Liver (tissue), 8 donors: ENCODE measurements at regions not wholly inside any gene's neighbourhood (a gene's known extent, or its start where the extent isn't known, plus 50 kb on each side); places are given as distances from the start of the nearest gene placed in this dataset.

ENCODE experiments used
- DNase-seq: peaks from one replicate; pipeline ENCODE4 v3.0.0-alpha.2; 2017; ENCODE audit warnings: low spot score
- H3K27ac ChIP-seq, 2 donors: one replicate each; pipeline ENCODE4 v1.7.0; 2013; ENCODE audit warnings: inconsistent platforms in 2 of 2, low read length in 2 of 2, control low read depth in 1 of 2, low read depth in 1 of 2, mild to moderate bottlenecking in 1 of 2
- H3K27me3 ChIP-seq, 4 donors: one replicate each; pipeline versions ENCODE4 v1.6.1 to v1.7.0; 2013; ENCODE audit warnings: low read length in 3 of 4, inconsistent platforms in 1 of 4, mild to moderate bottlenecking in 1 of 4, moderate library complexity in 1 of 4; ENCODE audit not compliant: control insufficient read depth in 4 of 4, insufficient read depth in 4 of 4
- H3K36me3 ChIP-seq, 4 donors: one replicate each; pipeline versions ENCODE4 v1.6.1 to v1.7.0; 2013; ENCODE audit warnings: low read length in 3 of 4, mild to moderate bottlenecking in 3 of 4, low read depth in 1 of 4, moderate library complexity in 1 of 4; ENCODE audit not compliant: control insufficient read depth in 4 of 4, insufficient read depth in 3 of 4
- H3K4me1 ChIP-seq, 4 donors: one replicate each; pipeline versions ENCODE4 v1.6.1 to v1.7.0; 2013; ENCODE audit warnings: low read length in 3 of 4, mild to moderate bottlenecking in 3 of 4, moderate library complexity in 1 of 4; ENCODE audit not compliant: control insufficient read depth in 4 of 4, insufficient read depth in 4 of 4
- H3K4me3 ChIP-seq, 3 donors: one replicate each; pipeline versions ENCODE4 v1.6.1 to v1.7.0; 2013; ENCODE audit warnings: low read length in 3 of 3, control low read depth in 1 of 3, low read depth in 1 of 3, mild to moderate bottlenecking in 1 of 3
- H3K9ac ChIP-seq, 2 donors: one replicate each; pipeline ENCODE4 v1.7.0; 2013; ENCODE audit warnings: low read length in 2 of 2, mild to moderate bottlenecking in 2 of 2, moderate library complexity in 2 of 2, control low read depth in 1 of 2, low read depth in 1 of 2
- H3K9me3 ChIP-seq, 4 donors: one replicate each; pipeline versions ENCODE4 v1.6.1 to v1.7.0; 2013; ENCODE audit warnings: low read length in 3 of 4; ENCODE audit not compliant: control insufficient read depth in 4 of 4
- EGR1 ChIP-seq, 2 donors: IDR thresholded peaks; 2 replicates each; pipeline ENCODE4 v1.6.1; 2016 to 2018; ENCODE audit warnings: antibody characterized with exemption in 2 of 2, low read depth in 2 of 2
- FOXA1 ChIP-seq: IDR thresholded peaks from 2 replicates; pipeline ENCODE4 v1.6.1; 2016; ENCODE audit warnings: antibody characterized with exemption
- FOXA2 ChIP-seq: IDR thresholded peaks from 2 replicates; pipeline ENCODE4 v1.6.1; 2016; ENCODE audit warnings: antibody characterized with exemption
- GABPA ChIP-seq, 2 donors: IDR thresholded peaks in 1 of 2; conservative IDR thresholded peaks in 1 of 2; 2 replicates each; pipeline ENCODE4 v1.6.1; 2016; ENCODE audit warnings: antibody characterized with exemption in 2 of 2, mild to moderate bottlenecking in 1 of 2, moderate library complexity in 1 of 2
- HNF4A ChIP-seq, 2 donors: conservative IDR thresholded peaks; 2 replicates each; pipeline ENCODE4 v1.6.1; 2016; ENCODE audit warnings: antibody characterized with exemption in 2 of 2, mild to moderate bottlenecking in 2 of 2
- HNF4G ChIP-seq: IDR thresholded peaks from 2 replicates; pipeline ENCODE4 v1.6.1; 2016; ENCODE audit warnings: antibody characterized with exemption
- JUND ChIP-seq, 2 donors: IDR thresholded peaks; 2 replicates each; pipeline ENCODE4 v1.6.1; 2016; ENCODE audit warnings: antibody characterized with exemption in 2 of 2
- NR2F2 ChIP-seq: IDR thresholded peaks from 2 replicates; pipeline ENCODE4 v1.6.1; 2016; ENCODE audit warnings: antibody characterized with exemption
- RAD21 ChIP-seq, 2 donors: IDR thresholded peaks; 2 replicates each; pipeline ENCODE4 v1.6.1; 2016; ENCODE audit warnings: antibody characterized with exemption in 2 of 2, mild to moderate bottlenecking in 2 of 2
- RXRA ChIP-seq, 2 donors: IDR thresholded peaks; 2 replicates each; pipeline ENCODE4 v1.6.1; 2017 to 2018; ENCODE audit warnings: antibody characterized with exemption in 2 of 2, mild to moderate bottlenecking in 1 of 2
- SP1 ChIP-seq: IDR thresholded peaks from 2 replicates; pipeline ENCODE4 v1.6.1; 2018; ENCODE audit warnings: antibody characterized with exemption, mild to moderate bottlenecking
- TAF1 ChIP-seq: conservative IDR thresholded peaks from 2 replicates; pipeline ENCODE4 v1.6.1; 2016; ENCODE audit warnings: antibody characterized with exemption, mild to moderate bottlenecking
- YY1 ChIP-seq: IDR thresholded peaks from 2 replicates; pipeline ENCODE4 v1.6.1; 2016; ENCODE audit warnings: antibody characterized with exemption, mild to moderate bottlenecking
- WGBS: extraction: QIAGEN DNeasy Blood & Tissue Kit; methylation state at CpG from one replicate; pipeline ENCODE4 v1.1.7; 2013; 5-methylcytosine and 5-hydroxymethylcytosine counted together
- TF ChIP-seq, protein P1 (sequence below): IDR thresholded peaks from 2 replicates; pipeline ENCODE4 v1.6.1; 2016; ENCODE audit warnings: antibody characterized with exemption
- TF ChIP-seq, protein P2 (sequence below): IDR thresholded peaks from 2 replicates; pipeline ENCODE4 v1.6.1; 2016; ENCODE audit warnings: antibody characterized with exemption
- TF ChIP-seq, protein P3 (sequence below): IDR thresholded peaks from 2 replicates; pipeline ENCODE4 v1.6.1; 2016; ENCODE audit warnings: antibody characterized with exemption
- TF ChIP-seq, protein P4 (sequence below): fragments of 150-350 bp; IDR thresholded peaks from 2 replicates; pipeline ENCODE4 v1.5.1; 2017; ENCODE audit warnings: improper control_type of control experiment, low read depth, low read length; ENCODE audit not compliant: missing input control
- donor health status: healthy.
- donor health status: healthy.
- donor health status: healthy.
- donor health status: healthy.
- donor health status: healthy.

DNA sequence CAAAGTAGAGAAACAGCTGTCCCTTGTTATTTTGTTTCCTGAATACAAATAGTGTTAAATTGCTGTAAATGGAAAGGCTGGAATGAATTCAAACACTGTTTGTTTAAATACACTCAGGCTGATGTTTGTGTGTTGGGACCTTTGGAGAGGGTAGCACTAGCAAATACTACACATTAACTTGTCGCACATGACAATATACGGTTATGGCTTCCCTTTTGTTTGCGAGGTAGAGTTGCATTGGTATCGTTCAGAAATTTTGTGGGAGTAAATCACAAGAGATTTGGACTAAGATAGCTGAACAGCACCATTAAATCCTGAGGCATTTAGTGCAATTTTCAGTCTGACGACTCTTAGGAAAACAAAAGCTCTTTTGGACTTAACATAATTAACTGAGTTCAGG lies 213.0 kb upstream of the ROBO2 start (continued):
- TF ChIP-seq, protein P1, sequence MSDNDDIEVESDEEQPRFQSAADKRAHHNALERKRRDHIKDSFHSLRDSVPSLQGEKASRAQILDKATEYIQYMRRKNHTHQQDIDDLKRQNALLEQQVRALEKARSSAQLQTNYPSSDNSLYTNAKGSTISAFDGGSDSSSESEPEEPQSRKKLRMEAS = no peak
- no peak for TF ChIP-seq EGR1 (IDR thresholded peaks at IDR 0.05; ENCODE audit: low read depth in 2 of 2)
- no peak for TF ChIP-seq JUND (IDR thresholded peaks at IDR 0.05)
- TF ChIP-seq, protein P2, sequence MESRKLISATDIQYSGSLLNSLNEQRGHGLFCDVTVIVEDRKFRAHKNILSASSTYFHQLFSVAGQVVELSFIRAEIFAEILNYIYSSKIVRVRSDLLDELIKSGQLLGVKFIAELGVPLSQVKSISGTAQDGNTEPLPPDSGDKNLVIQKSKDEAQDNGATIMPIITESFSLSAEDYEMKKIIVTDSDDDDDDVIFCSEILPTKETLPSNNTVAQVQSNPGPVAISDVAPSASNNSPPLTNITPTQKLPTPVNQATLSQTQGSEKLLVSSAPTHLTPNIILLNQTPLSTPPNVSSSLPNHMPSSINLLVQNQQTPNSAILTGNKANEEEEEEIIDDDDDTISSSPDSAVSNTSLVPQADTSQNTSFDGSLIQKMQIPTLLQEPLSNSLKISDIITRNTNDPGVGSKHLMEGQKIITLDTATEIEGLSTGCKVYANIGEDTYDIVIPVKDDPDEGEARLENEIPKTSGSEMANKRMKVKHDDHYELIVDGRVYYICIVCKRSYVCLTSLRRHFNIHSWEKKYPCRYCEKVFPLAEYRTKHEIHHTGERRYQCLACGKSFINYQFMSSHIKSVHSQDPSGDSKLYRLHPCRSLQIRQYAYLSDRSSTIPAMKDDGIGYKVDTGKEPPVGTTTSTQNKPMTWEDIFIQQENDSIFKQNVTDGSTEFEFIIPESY = no peak
- no peak for TF ChIP-seq RAD21 (IDR thresholded peaks at IDR 0.05)
- TF ChIP-seq, protein P3, sequence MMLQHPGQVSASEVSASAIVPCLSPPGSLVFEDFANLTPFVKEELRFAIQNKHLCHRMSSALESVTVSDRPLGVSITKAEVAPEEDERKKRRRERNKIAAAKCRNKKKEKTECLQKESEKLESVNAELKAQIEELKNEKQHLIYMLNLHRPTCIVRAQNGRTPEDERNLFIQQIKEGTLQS = no peak
- no peak for TF ChIP-seq YY1
- no peak for TF ChIP-seq SP1
- no peak for TF ChIP-seq RXRA (IDR thresholded peaks at IDR 0.05)
- no peak for TF ChIP-seq HNF4A (conservative IDR thresholded peaks at IDR 0.05)

DNA sequence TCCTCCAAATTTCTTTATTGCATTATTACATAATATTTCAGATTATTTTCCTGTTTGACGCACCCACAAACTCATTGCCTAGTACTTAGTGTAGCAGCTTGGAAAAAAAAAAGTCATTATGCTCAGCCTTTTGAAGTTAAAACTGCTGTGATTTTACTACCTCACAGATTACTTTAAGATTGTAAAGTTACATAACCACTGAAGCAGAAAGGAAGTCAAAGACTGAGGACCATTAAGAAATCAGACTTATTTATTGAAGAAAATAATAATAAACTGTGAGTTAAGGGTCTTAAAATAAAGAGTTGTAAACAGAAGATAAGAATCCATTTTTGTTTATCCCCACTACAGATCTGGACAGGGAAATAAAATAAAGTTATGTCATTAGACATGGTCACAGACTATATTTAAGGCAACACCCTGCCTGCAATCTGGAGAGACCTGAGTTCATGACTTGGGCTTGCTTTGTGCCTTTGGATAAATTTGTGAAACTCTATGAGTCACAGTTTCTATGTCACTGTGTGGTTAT lies 212.1 kb upstream of the ROBO2 start:
- Histone ChIP-seq H3K9me3 (no peaks in the 10 kb centered on the region), H3K36me3 (no peaks in the 10 kb centered on the region), H3K4me3 (no peak overlapping the region), H3K4me1 (no peaks in the 10 kb centered on the region), H3K9ac (no peak overlapping the region), H3K27me3 (no peaks in the 10 kb centered on the region), H3K27ac (no peak overlapping the region)
- TF ChIP-seq, protein P1 = no peak
- 76% methylated on average over 1 of the region's 1 CpG for WGBS
- DNase-seq = no peak

DNA sequence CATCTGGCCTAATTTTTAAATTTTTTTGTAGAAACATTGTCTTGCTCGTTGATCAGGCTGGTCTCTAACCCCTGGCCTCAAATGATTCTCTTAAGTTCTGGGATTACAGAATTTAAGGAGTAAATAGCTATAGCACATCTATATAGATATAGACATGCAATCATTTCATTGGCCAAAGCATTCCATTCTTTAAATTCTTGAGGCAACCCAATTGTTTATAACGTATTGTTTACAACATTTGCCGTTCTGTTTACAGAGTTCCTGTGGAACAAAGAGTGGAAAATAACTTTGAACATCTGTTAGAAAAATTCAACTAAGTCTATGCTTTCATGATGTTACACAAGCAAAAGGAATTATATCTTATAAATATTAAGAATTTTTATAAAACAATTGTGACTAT lies 205.2 kb upstream of the ROBO2 start:
- TF ChIP-seq TAF1 = no peak
- TF ChIP-seq RXRA (IDR thresholded peaks at IDR 0.05) = no peak
- no peak for TF ChIP-seq RAD21 (IDR thresholded peaks at IDR 0.05)
- TF ChIP-seq SP1 = no peak
- TF ChIP-seq, protein P4, sequence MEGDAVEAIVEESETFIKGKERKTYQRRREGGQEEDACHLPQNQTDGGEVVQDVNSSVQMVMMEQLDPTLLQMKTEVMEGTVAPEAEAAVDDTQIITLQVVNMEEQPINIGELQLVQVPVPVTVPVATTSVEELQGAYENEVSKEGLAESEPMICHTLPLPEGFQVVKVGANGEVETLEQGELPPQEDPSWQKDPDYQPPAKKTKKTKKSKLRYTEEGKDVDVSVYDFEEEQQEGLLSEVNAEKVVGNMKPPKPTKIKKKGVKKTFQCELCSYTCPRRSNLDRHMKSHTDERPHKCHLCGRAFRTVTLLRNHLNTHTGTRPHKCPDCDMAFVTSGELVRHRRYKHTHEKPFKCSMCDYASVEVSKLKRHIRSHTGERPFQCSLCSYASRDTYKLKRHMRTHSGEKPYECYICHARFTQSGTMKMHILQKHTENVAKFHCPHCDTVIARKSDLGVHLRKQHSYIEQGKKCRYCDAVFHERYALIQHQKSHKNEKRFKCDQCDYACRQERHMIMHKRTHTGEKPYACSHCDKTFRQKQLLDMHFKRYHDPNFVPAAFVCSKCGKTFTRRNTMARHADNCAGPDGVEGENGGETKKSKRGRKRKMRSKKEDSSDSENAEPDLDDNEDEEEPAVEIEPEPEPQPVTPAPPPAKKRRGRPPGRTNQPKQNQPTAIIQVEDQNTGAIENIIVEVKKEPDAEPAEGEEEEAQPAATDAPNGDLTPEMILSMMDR = no peak
- TF ChIP-seq, protein P2 = no peak
- no peak for TF ChIP-seq HNF4G
- TF ChIP-seq EGR1 (IDR thresholded peaks at IDR 0.05; ENCODE audit: low read depth in 2 of 2) = no peak
- no peak for TF ChIP-seq NR2F2
- no peak for TF ChIP-seq GABPA (IDR thresholded peaks at IDR 0.05 in 1 of 2, conservative IDR thresholded peaks at IDR 0.05 in 1 of 2)
- TF ChIP-seq, protein P3 = no peak
- TF ChIP-seq FOXA1 = no peak
- TF ChIP-seq FOXA2 = no peak
- no peak for DNase-seq
- Histone ChIP-seq H3K4me1 (no peaks in the 10 kb centered on the region), H3K4me3 (no peak overlapping the region), H3K27ac (no peak overlapping the region), H3K27me3 (no peaks in the 10 kb centered on the region), H3K9ac (no peak overlapping the region), H3K9me3 (no peaks in the 10 kb centered on the region), H3K36me3 (no peaks in the 10 kb centered on the region)
- 87% methylated on average over 3 of the region's 3 CpGs for WGBS
